IPS-20b (cell line): ENCODE measurements at regions not wholly inside any gene's neighbourhood (a gene's known extent, or its start where the extent isn't known, plus 50 kb on each side); places are given as distances from the start of the nearest gene placed in this dataset.

Experiments used
- H3K27ac ChIP-seq: one replicate; pipeline ENCODE4 v1.5.1; 2013; ENCODE audit warnings: low read length
- H3K27me3 ChIP-seq: 2 replicates; pipeline ENCODE4 v1.6.1; 2013; ENCODE audit warnings: mild to moderate bottlenecking, low read length, inconsistent platforms; ENCODE audit not compliant: insufficient read depth
- H3K36me3 ChIP-seq: 2 replicates; pipeline ENCODE4 v1.6.1; 2013; ENCODE audit warnings: low read depth, mild to moderate bottlenecking, inconsistent platforms, low read length, moderate library complexity; ENCODE audit not compliant: insufficient read depth
- H3K4me1 ChIP-seq: 2 replicates; pipeline ENCODE4 v1.6.1; 2013; ENCODE audit warnings: mild to moderate bottlenecking, control low read depth, inconsistent platforms, low read length, moderate library complexity; ENCODE audit not compliant: insufficient read depth
- H3K4me3 ChIP-seq: 2 replicates; pipeline ENCODE4 v1.5.1; 2013; ENCODE audit warnings: mild to moderate bottlenecking, low read length, inconsistent platforms
- H3K9ac ChIP-seq: 2 replicates; pipeline ENCODE4 v1.6.1; 2013; ENCODE audit warnings: low read depth, mild to moderate bottlenecking, inconsistent platforms, low read length, moderate library complexity
- H3K9me3 ChIP-seq: 2 replicates; pipeline ENCODE4 v1.6.1; 2013; ENCODE audit warnings: mild to moderate bottlenecking, low read depth, low read length, inconsistent platforms; ENCODE audit not compliant: insufficient read depth

- Histone ChIP-seq H3K9me3 (no peaks in the 10 kb centered on the region), H3K27me3 (no peaks in the 10 kb centered on the region), H3K4me3 (no peak overlapping the region), H3K36me3 (no peaks in the 10 kb centered on the region), H3K9ac (no peak overlapping the region), H3K4me1 (no peaks in the 10 kb centered on the region), H3K27ac (no peak overlapping the region)
These were observed 158.8 kb upstream of the CHST15 start for GRCh38 chr10:124252097-124252715.

DNA sequence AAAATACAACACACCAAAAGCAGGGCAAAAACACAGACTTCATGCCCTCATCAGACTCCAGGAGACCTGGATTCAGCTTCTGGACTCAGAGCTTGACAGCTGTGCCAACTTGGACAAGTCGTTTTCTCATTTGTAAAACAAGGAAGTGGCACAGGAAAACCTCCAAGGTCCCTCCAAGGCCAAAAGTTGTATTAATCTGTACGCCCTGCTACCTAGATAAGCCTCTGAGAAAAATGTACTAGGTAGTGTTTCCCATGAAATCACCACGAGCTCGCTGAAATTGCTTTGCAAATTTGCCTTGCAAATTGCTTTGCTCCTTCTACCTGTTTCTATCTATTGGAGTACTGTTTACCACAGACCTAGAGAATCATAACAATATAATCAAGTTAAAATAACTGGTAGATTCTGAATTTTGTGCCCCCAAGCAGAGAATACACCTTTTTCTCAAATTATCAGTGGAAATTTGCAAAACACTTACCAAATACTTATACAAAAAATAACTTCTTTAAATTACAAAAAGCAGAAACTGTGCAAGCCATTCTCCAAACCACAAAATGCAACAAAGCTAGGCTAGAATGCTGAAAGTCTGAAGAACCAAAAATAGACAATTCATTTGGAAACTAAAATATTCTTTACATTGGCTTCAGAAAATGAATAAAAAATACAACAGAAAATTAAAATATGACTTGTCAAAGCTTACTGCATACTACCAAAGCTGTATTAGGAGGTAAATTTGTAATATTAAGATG lies 158.1 kb upstream of the CHST15 start:
- H3K4me1 ChIP-seq: no peaks in the 10 kb centered on the region
- no peaks in the 10 kb centered on the region for H3K27me3 ChIP-seq
- H3K4me3 ChIP-seq: no peak overlapping the region
- no peaks in the 10 kb centered on the region for H3K9me3 ChIP-seq
- no peak overlapping the region for H3K27ac ChIP-seq
- no peak overlapping the region for H3K9ac ChIP-seq
- H3K36me3 ChIP-seq: no peaks in the 10 kb centered on the region

GRCh38 chr10:124250506-124250905 lies 157.1 kb upstream of the CHST15 start:
- Histone ChIP-seq H3K4me3 (no peak overlapping the region), H3K9ac (no peak overlapping the region), H3K9me3 (no peaks in the 10 kb centered on the region), H3K36me3 (no peaks in the 10 kb centered on the region), H3K27ac (no peak overlapping the region), H3K4me1 (no peaks in the 10 kb centered on the region), H3K27me3 (no peaks in the 10 kb centered on the region)

DNA sequence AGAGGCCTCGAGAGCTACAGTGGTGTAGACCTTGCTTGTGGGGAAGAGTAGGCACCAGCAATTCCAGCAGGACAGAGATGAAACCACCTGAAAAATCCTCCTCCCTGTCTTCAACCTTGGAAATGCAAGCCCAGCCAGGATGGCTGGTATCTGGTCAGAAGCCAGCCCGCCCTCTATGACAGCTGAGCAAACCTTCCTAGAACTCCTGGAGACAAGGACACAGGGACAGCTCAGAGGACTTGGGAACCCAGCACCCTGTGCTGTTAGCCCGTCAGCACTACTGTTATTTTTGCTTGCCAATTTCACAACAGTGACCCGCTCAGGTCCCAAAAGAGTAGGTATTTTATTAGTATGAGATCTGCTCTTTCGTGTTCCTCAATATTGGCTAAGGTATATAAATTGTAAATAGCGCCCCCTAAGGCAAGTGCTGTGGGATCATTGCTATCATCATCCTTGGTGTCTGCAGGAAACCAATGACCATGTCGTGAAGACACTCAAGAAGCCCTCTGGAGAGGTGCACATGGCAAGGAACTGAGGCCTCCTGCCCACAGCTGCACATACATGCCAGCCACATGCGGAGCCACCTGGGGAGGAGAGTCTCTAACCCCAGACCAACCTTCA lies 156.5 kb upstream of the CHST15 start:
- H3K4me3 ChIP-seq: no peak overlapping the region
- H3K9ac ChIP-seq: no peak overlapping the region
- H3K27ac ChIP-seq: no peak overlapping the region
- H3K9me3 ChIP-seq: no peaks in the 10 kb centered on the region
- H3K36me3 ChIP-seq: no peaks in the 10 kb centered on the region
- H3K4me1 ChIP-seq: no peaks in the 10 kb centered on the region
- H3K27me3 ChIP-seq: no peaks in the 10 kb centered on the region

- H3K27me3 ChIP-seq: no peaks in the 10 kb centered on the region
- no peaks in the 10 kb centered on the region for H3K4me1 ChIP-seq
- H3K9me3 ChIP-seq: no peaks in the 10 kb centered on the region
- H3K27ac ChIP-seq: no peak overlapping the region
- H3K36me3 ChIP-seq: no peaks in the 10 kb centered on the region
- H3K9ac ChIP-seq: no peak overlapping the region
- no peak overlapping the region for H3K4me3 ChIP-seq
These were observed 155.8 kb upstream of the CHST15 start for GRCh38 chr10:124249196-124249595.

DNA sequence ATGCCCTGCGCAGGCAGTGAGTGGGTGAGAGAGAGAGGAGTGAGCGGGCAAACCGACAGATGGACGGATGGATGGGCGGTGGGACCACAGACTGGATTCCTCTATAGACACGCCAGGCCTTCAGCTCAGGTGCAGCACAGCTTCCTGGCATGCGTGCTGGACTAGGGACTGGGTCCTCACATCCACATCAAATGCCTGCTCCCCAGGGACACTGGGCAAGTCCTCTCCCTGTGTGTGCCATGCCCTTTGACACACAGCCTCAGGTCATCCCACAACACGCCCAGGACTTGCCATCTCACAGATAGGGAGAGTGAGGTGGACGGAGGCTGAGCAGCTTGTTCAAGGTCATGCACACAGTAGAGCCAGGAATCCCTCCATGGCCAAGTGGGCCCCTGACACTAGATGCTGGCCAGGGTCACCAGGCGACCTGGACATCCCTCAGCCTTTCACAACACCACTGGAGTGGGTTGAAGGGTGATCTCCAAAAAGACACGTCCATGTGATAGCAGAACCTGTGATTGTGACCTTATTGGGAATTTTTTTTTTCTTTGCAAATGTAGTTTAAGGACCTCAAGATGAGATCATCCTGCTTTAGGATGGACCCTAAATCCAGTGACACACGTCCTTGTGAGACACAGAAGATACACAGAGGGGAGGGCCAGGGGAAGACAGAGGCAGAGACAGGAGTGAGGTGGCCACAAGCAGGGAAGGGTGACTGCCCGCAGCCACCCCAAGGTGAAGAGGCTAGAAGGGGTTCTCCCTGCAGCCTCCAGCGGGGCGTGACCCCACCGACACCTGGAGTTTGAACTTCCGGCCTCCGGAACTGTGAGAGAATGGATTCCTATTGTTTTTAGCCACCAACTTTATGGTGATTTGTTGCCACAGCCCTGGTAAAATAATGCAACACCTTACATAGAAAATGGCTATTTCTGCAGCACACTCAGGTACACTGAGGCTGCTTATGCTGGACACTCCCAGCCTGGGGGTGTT lies 155.0 kb upstream of the CHST15 start:
- no peaks in the 10 kb centered on the region for H3K36me3 ChIP-seq
- H3K4me3 ChIP-seq: no peak overlapping the region
- H3K27ac ChIP-seq: no peak overlapping the region
- H3K9me3 ChIP-seq: no peaks in the 10 kb centered on the region
- H3K9ac ChIP-seq: no peak overlapping the region
- no peaks in the 10 kb centered on the region for H3K27me3 ChIP-seq
- H3K4me1 ChIP-seq: no peaks in the 10 kb centered on the region

GRCh38 chr10:124245806-124246440 lies 152.5 kb upstream of the CHST15 start:
- H3K9ac ChIP-seq: no peak overlapping the region
- H3K9me3 ChIP-seq: no peaks in the 10 kb centered on the region
- H3K4me1 ChIP-seq: no peaks in the 10 kb centered on the region
- no peak overlapping the region for H3K27ac ChIP-seq
- no peaks in the 10 kb centered on the region for H3K27me3 ChIP-seq
- H3K4me3 ChIP-seq: no peak overlapping the region
- H3K36me3 ChIP-seq: no peaks in the 10 kb centered on the region

GRCh38 chr10:124245191-124245590 lies 151.8 kb upstream of the CHST15 start:
- Histone ChIP-seq H3K4me3 (no peak overlapping the region), H3K27me3 (no peaks in the 10 kb centered on the region), H3K9ac (no peak overlapping the region), H3K36me3 (no peaks in the 10 kb centered on the region), H3K9me3 (no peaks in the 10 kb centered on the region), H3K27ac (no peak overlapping the region), H3K4me1 (peaks cover 5% of the 10 kb centered on the region; the same call in 1 of the 2 replicates)

DNA sequence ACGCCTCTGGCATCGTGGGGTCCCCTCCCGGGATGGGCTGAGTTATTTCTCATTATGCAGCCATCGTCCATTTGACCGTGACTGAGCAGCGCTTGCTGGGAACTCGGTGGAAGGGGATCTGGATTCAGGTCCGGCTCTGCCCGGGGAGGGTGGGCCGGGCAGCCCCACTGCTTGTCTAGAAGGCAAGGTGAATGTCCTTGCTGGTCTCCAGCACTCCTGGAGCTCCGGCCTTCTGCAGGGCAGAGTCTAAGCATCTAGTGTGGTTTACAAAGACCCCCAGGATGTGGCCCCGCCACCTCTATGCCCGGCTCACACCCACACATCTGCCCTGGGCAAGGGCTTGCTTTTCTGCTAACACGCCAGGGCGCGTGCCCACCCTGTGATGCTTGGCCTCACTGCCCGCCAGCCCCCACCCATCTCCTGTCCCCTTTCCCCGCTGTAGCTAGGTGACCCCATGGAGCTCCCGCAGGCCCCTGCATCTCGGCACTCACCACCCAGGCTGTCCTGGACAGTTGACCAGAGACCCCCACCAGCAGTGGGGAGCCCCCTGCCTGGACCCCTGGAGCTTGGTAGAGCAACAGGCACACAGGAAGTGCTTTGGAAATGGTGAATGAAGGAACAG lies 151.0 kb upstream of the CHST15 start:
- Histone ChIP-seq H3K9me3 (no peaks in the 10 kb centered on the region), H3K27ac (no peak overlapping the region), H3K4me1 (peaks cover 5% of the 10 kb centered on the region; the same call in 1 of the 2 replicates), H3K36me3 (no peaks in the 10 kb centered on the region), H3K4me3 (no peak overlapping the region), H3K27me3 (no peaks in the 10 kb centered on the region), H3K9ac (no peak overlapping the region)

DNA sequence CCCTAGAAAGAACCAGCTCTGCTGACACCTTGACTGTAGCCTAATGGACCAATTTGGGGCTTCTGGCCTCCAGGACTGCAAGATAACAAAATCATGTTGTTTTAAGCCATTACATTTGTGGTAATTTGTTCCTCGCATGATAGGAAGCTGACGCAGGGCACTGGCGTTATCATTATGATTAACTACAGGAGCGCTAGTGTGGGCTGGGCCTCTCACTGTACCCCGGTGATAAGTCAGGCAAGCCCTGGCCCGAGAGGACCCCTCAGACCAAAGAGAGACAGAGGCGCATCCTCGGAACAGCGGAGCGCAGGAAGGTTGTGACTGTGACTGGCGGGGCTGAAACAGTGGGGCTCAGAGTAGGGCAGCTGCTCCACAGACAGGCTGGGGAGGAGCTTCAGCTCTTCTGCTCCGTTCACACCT lies 150.3 kb upstream of the CHST15 start:
- H3K4me3 ChIP-seq: no peak overlapping the region
- H3K27ac ChIP-seq: no peak overlapping the region
- no peak overlapping the region for H3K9ac ChIP-seq
- H3K9me3 ChIP-seq: no peaks in the 10 kb centered on the region
- H3K36me3 ChIP-seq: no peaks in the 10 kb centered on the region
- peaks cover 8% of the 10 kb centered on the region; the same call in 1 of the 2 replicates for H3K4me1 ChIP-seq
- H3K27me3 ChIP-seq: no peaks in the 10 kb centered on the region
